ENCODE measurements at regions not wholly inside any gene's neighbourhood (a gene's known extent, or its start where the extent isn't known, plus 50 kb on each side); places are given as distances from the start of the nearest gene placed in this dataset.

GRCh38 chr1:192430644-192431043, 113.9 kb downstream of the RGS21 start:
- TF ChIP-seq RAD21 (conservative IDR thresholded peaks at IDR 0.05 in 1 of 2, IDR thresholded peaks at IDR 0.05 in 1 of 2) (no peak), POLR2A (IDR thresholded peaks at IDR 0.05; ENCODE audit: low read length) (no peak), REST (IDR thresholded peaks at IDR 0.05) (no peak), SREBF2 (IDR thresholded peaks at IDR 0.05) (no peak), RARB (CRISPR knock-in tag; IDR thresholded peaks at IDR 0.05) (no peak), MAX (IDR thresholded peaks at IDR 0.05) (no peak), POLR2AphosphoS2 (conservative IDR thresholded peaks at IDR 0.05; ENCODE audit: low read length) (no peak), ZC3H11A (IDR thresholded peaks at IDR 0.05) (no peak), CTCF (IDR thresholded peaks at IDR 0.05) (no peak)

Data from A549 (cell line).